ENCODE measurements at regions not wholly inside any gene's neighbourhood (a gene's known extent, or its start where the extent isn't known, plus 50 kb on each side); places are given as distances from the start of the nearest gene placed in this dataset.

GRCh38 chr17:79350533-79350932, 260.3 kb downstream of the RBFOX3 start:
- TF ChIP-seq CTCF (IDR thresholded peaks at IDR 0.05; ENCODE audit: poor library complexity, severe bottlenecking), result no peak
- TF ChIP-seq EZH2 (IDR thresholded peaks at IDR 0.05; ENCODE audit: borderline replicate concordance, insufficient read depth, low read length, poor library complexity, severe bottlenecking), result no peak

Measured in neural cell (in vitro differentiated cells).